Glutamatergic neuron (in vitro differentiated cells): ENCODE measurements at regions not wholly inside any gene's neighbourhood (a gene's known extent, or its start where the extent isn't known, plus 50 kb on each side); places are given as distances from the start of the nearest gene placed in this dataset.

Source experiments
- DNase-seq: peaks from one replicate; pipeline ENCODE4 v3.0.0; 2022
- H3K27ac Mint-ChIP-seq: one replicate; pipeline ENCODE4 v1.8.0; 2020; ENCODE audit warnings: mild to moderate bottlenecking, mixed read lengths, inconsistent platforms; ENCODE audit not compliant: unreplicated experiment
- H3K27me3 Mint-ChIP-seq: one replicate; pipeline ENCODE4 v1.8.0; 2020; ENCODE audit warnings: mild to moderate bottlenecking, moderate library complexity, mixed read lengths, inconsistent platforms; ENCODE audit not compliant: unreplicated experiment
- H3K36me3 Mint-ChIP-seq: one replicate; pipeline ENCODE4 v1.8.0; 2020; ENCODE audit warnings: mild to moderate bottlenecking, mixed read lengths, inconsistent platforms; ENCODE audit not compliant: unreplicated experiment
- H3K4me1 Mint-ChIP-seq: one replicate; pipeline ENCODE4 v1.8.0; 2020; ENCODE audit warnings: mild to moderate bottlenecking, low read depth, mixed read lengths, inconsistent platforms; ENCODE audit not compliant: unreplicated experiment
- H3K4me3 Mint-ChIP-seq: one replicate; pipeline ENCODE4 v1.8.0; 2020; ENCODE audit warnings: mild to moderate bottlenecking, mixed read lengths, inconsistent platforms; ENCODE audit not compliant: unreplicated experiment
- H3K9me3 Mint-ChIP-seq: one replicate; pipeline ENCODE4 v1.8.0; 2020; ENCODE audit warnings: mild to moderate bottlenecking, moderate library complexity, mixed read lengths, inconsistent platforms; ENCODE audit not compliant: unreplicated experiment
- TF ChIP-seq, protein P1 (sequence below): fragments of 200-600 bp; sonication (generic); IDR thresholded peaks from one replicate; pipeline ENCODE4 v1.5.0; 2021; ENCODE audit not compliant: partially characterized antibody, unreplicated experiment

DNA sequence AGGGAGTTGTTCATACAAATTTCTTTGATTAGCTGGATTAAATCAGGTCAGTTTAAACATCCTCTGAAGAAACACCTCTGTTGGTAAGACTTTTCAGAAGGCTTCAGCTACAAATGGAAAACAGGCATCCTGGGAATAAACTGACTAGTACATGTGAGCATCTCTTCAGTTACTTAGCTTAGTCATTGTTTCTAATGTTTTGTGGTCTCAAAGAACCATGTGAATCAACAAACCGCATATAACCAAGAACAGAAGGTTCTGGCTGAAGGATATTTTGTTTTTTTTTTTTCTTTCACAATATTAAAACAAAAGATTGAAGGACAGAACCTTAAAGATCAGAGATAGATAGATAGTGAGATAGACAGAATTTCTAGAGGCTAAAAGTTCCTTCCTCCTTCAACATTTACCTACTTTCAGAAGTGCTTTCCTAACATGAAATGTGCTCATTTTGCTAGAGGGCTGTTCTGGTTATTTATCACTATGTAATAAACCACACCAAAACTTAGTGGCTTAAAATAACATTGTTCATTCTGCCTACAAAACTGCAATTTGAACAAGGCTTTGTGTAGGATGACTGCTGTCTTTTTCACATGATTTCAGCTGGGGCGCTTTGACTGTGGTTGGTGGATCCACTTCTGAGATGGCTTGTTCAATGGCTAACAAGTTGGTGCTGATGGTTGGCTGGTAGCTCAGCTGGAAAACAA is 119.8 kb upstream of the PTGFR start:
- no peak overlapping the region for H3K27ac Mint-ChIP-seq
- H3K36me3 Mint-ChIP-seq, result no peaks in the 10 kb centered on the region
- no peaks in the 10 kb centered on the region for H3K27me3 Mint-ChIP-seq
- H3K9me3 Mint-ChIP-seq, result no peaks in the 10 kb centered on the region
- DNase-seq, result no peak
- TF ChIP-seq, protein P1, sequence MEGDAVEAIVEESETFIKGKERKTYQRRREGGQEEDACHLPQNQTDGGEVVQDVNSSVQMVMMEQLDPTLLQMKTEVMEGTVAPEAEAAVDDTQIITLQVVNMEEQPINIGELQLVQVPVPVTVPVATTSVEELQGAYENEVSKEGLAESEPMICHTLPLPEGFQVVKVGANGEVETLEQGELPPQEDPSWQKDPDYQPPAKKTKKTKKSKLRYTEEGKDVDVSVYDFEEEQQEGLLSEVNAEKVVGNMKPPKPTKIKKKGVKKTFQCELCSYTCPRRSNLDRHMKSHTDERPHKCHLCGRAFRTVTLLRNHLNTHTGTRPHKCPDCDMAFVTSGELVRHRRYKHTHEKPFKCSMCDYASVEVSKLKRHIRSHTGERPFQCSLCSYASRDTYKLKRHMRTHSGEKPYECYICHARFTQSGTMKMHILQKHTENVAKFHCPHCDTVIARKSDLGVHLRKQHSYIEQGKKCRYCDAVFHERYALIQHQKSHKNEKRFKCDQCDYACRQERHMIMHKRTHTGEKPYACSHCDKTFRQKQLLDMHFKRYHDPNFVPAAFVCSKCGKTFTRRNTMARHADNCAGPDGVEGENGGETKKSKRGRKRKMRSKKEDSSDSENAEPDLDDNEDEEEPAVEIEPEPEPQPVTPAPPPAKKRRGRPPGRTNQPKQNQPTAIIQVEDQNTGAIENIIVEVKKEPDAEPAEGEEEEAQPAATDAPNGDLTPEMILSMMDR, result no peak
- no peak overlapping the region for H3K4me3 Mint-ChIP-seq
- H3K4me1 Mint-ChIP-seq, result no peaks in the 10 kb centered on the region

DNA sequence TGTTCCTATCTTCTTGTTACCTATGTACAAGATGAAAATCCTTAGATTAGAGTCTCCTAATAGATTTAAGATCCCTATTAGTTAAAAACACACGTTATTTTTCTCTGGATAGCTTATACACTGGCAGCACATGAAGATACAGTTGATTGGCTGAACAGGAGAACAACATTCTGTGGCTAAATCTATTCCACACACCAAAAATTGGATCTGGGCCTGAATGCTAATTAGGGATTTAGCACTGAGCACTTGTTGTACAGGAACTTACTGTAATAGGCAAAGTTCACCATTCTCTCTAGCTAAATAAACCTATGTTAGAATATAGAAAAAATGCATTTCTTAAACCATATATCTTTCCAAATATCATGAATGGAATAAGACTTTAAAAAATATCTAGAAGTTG is 117.1 kb upstream of the PTGFR start:
- TF ChIP-seq, protein P1, result no peak
- DNase-seq, result no peak
- no peaks in the 10 kb centered on the region for H3K4me1 Mint-ChIP-seq
- H3K36me3 Mint-ChIP-seq, result no peaks in the 10 kb centered on the region
- H3K27ac Mint-ChIP-seq, result no peak overlapping the region
- no peaks in the 10 kb centered on the region for H3K27me3 Mint-ChIP-seq
- H3K9me3 Mint-ChIP-seq, result no peaks in the 10 kb centered on the region
- H3K4me3 Mint-ChIP-seq, result no peak overlapping the region

DNA sequence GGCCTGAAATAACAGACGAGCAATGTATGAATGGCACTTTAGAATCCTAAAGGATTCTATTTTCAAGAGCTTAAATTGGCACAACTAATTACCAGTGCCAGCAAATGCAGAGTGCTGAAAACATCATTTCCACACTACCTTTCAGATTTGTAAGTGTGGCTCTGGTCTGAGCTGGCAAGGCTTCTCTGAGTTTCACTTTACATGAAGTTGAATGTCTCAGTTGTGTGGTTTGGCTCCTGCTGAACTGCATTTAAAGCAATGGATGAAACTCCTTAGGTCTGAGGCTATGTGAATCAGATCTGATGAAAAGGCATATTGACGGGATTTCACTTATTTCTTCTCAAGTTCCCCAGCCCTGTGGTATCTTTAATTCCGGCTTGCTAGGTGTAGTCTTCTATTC is 114.8 kb upstream of the PTGFR start:
- Mint-ChIP-seq H3K27ac (no peak overlapping the region), H3K9me3 (no peaks in the 10 kb centered on the region), H3K36me3 (no peaks in the 10 kb centered on the region), H3K4me1 (no peaks in the 10 kb centered on the region), H3K27me3 (no peaks in the 10 kb centered on the region), H3K4me3 (no peak overlapping the region)
- TF ChIP-seq, protein P1, result no peak
- no peak for DNase-seq

DNA sequence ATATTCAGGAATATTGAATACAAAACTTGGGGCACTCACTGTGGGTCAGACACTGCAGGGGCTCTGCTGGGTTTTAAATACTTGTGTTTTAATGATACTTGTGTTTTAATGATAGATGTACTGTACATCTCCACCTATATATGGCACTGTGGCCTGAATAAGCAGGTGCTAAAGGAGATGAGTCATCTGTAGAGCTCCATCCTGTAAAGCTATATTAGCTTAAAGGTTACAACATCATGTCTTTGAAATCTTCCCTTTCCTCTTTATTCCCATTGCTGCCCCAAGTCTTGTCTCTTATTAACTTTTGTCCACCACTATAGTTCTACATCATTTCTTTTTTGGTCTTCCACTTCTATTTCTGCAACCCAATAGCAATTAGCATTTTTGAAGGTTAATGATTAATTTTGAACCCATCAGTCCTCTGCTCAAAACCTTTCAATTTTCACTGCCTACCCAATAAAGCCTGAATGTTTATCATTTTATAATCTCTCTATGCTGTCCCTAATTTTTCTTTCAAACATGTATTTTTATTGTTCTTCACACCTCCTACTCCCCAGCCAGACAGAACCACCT is 113.3 kb upstream of the PTGFR start:
- no peak for DNase-seq
- H3K36me3 Mint-ChIP-seq, result no peaks in the 10 kb centered on the region
- no peaks in the 10 kb centered on the region for H3K4me1 Mint-ChIP-seq
- no peak overlapping the region for H3K27ac Mint-ChIP-seq
- H3K27me3 Mint-ChIP-seq, result no peaks in the 10 kb centered on the region
- no peaks in the 10 kb centered on the region for H3K9me3 Mint-ChIP-seq
- TF ChIP-seq, protein P1, result no peak
- H3K4me3 Mint-ChIP-seq, result no peak overlapping the region

DNA sequence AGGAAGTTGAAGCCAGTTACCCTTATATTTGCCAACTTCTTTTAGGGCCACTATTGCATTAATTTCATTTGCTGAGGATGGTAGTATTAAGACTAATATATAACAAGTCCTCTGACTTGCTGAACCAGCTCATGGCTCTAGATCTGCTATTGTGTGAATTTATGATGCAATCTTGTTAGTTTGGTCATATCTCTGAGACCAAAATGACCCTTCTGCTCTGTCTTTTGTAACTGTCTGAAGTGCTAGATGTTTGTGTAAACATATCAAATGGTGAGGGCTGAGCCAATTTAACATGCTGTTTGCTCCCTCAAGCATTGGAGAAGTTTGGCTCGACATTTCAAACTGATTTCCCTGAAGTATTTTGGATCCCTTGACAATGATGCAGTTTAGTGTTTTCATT is 106.9 kb upstream of the PTGFR start:
- Mint-ChIP-seq H3K27ac (no peak overlapping the region), H3K27me3 (no peaks in the 10 kb centered on the region), H3K36me3 (no peaks in the 10 kb centered on the region), H3K9me3 (no peaks in the 10 kb centered on the region), H3K4me1 (no peaks in the 10 kb centered on the region), H3K4me3 (no peak overlapping the region)
- TF ChIP-seq, protein P1, result no peak
- DNase-seq, result no peak
